ENCODE measurements at regions not wholly inside any gene's neighbourhood (a gene's known extent, or its start where the extent isn't known, plus 50 kb on each side); places are given as distances from the start of the nearest gene placed in this dataset.
A peak's percentile ranks its signal among the peaks of the same experiment; 100 is the strongest.

- Histone ChIP-seq H3K9me3 (ENCODE audit: control insufficient read depth, low read length) (no peaks in the 10 kb centered on the region), H3K4me2 (ENCODE audit: low read length, poor library complexity, severe bottlenecking) (no peak overlapping the region), H2AK5ac (ENCODE audit: low read length, severe bottlenecking) (no peak overlapping the region), H4K91ac (ENCODE audit: low read length) (no peak overlapping the region), H3K23ac (ENCODE audit: low read length in 2 of 2) (no peak overlapping the region), H3K4me3 (ENCODE audit: insufficient read depth in 1 of 2, low read depth in 1 of 2, low read length in 2 of 2) (no peak overlapping the region), H3K79me1 (replicated peaks; ENCODE audit: low read length, poor library complexity, severe bottlenecking) (no peaks in the 10 kb centered on the region), H3K27me3 (ENCODE audit: control insufficient read depth in 1 of 2, insufficient read depth in 1 of 2, low read length in 2 of 2) (no peaks in the 10 kb centered on the region), H4K8ac (ENCODE audit: low read length) (no peak overlapping the region), H3K4ac (ENCODE audit: low read depth in 1 of 2, low read length in 2 of 2) (no peak overlapping the region), H3K18ac (ENCODE audit: low read depth in 1 of 2, low read length in 2 of 2) (no peak overlapping the region), H2BK12ac (ENCODE audit: low read length in 2 of 2) (no peak overlapping the region), H3K9ac (ENCODE audit: low read length) (no peak overlapping the region), H2BK120ac (ENCODE audit: low read depth, low read length) (no peak overlapping the region), H3K14ac (ENCODE audit: low read length in 2 of 2) (no peak overlapping the region), H3K36me3 (ENCODE audit: control insufficient read depth in 1 of 2, insufficient read depth in 2 of 2, low read depth in 1 of 2, low read length in 2 of 2) (no peaks in the 10 kb centered on the region), H3K4me1 (ENCODE audit: control insufficient read depth, insufficient read depth, low read depth, low read length) (no peaks in the 10 kb centered on the region), H2BK5ac (ENCODE audit: low read depth, low read length, poor library complexity, severe bottlenecking) (no peak overlapping the region), H2BK15ac (ENCODE audit: low read depth, poor library complexity, severe bottlenecking) (no peak overlapping the region), H3K27ac (ENCODE audit: low read length, poor library complexity, severe bottlenecking) (no peak overlapping the region), H2AFZ (ENCODE audit: low read depth, low read length) (no peak overlapping the region)
- no peak for DNase-seq
- WGBS = no CpG with 5 or more reads among the region's 1 CpG
These were observed 59.5 kb upstream of the TGFBR2 start for GRCh38 chr3:30546934-30547333.

GRCh38 chr3:30547716-30548115 lies 58.7 kb upstream of the TGFBR2 start:
- no peak overlapping the region for H3K14ac ChIP-seq (ENCODE audit: low read length in 2 of 2)
- H2BK15ac ChIP-seq (ENCODE audit: low read depth, poor library complexity, severe bottlenecking) = no peak overlapping the region
- 85% methylated on average over 4 of the region's 5 CpGs for WGBS
- no peaks in the 10 kb centered on the region for H3K9me3 ChIP-seq (ENCODE audit: control insufficient read depth, low read length)
- H3K27ac ChIP-seq (ENCODE audit: low read length, poor library complexity, severe bottlenecking) = no peak overlapping the region
- no peak overlapping the region for H4K91ac ChIP-seq (ENCODE audit: low read length)
- H2BK120ac ChIP-seq (ENCODE audit: low read depth, low read length) = no peak overlapping the region
- H2AFZ ChIP-seq (ENCODE audit: low read depth, low read length) = no peak overlapping the region
- H3K4me1 ChIP-seq (ENCODE audit: control insufficient read depth, insufficient read depth, low read depth, low read length) = no peaks in the 10 kb centered on the region
- no peak overlapping the region for H4K8ac ChIP-seq (ENCODE audit: low read length)
- no peak overlapping the region for H2AK5ac ChIP-seq (ENCODE audit: low read length, severe bottlenecking)
- no peak for DNase-seq
- H3K18ac ChIP-seq (ENCODE audit: low read depth in 1 of 2, low read length in 2 of 2) = no peak overlapping the region
- H3K9ac ChIP-seq (ENCODE audit: low read length) = no peak overlapping the region
- H3K36me3 ChIP-seq (ENCODE audit: control insufficient read depth in 1 of 2, insufficient read depth in 2 of 2, low read depth in 1 of 2, low read length in 2 of 2) = no peaks in the 10 kb centered on the region
- no peaks in the 10 kb centered on the region for H3K27me3 ChIP-seq (ENCODE audit: control insufficient read depth in 1 of 2, insufficient read depth in 1 of 2, low read length in 2 of 2)
- H3K79me1 ChIP-seq (replicated peaks; ENCODE audit: low read length, poor library complexity, severe bottlenecking) = no peaks in the 10 kb centered on the region
- no peak overlapping the region for H3K4me3 ChIP-seq (ENCODE audit: insufficient read depth in 1 of 2, low read depth in 1 of 2, low read length in 2 of 2)
- H2BK5ac ChIP-seq (ENCODE audit: low read depth, low read length, poor library complexity, severe bottlenecking) = no peak overlapping the region
- no peak overlapping the region for H3K4me2 ChIP-seq (ENCODE audit: low read length, poor library complexity, severe bottlenecking)
- no peak overlapping the region for H3K23ac ChIP-seq (ENCODE audit: low read length in 2 of 2)
- H2BK12ac ChIP-seq (ENCODE audit: low read length in 2 of 2) = no peak overlapping the region
- no peak overlapping the region for H3K4ac ChIP-seq (ENCODE audit: low read depth in 1 of 2, low read length in 2 of 2)

GRCh38 chr3:30548600-30548999 lies 57.8 kb upstream of the TGFBR2 start:
- Histone ChIP-seq H3K27ac (ENCODE audit: low read length, poor library complexity, severe bottlenecking) (no peak overlapping the region), H2BK5ac (ENCODE audit: low read depth, low read length, poor library complexity, severe bottlenecking) (no peak overlapping the region), H3K36me3 (ENCODE audit: control insufficient read depth in 1 of 2, insufficient read depth in 2 of 2, low read depth in 1 of 2, low read length in 2 of 2) (no peaks in the 10 kb centered on the region), H3K23ac (ENCODE audit: low read length in 2 of 2) (no peak overlapping the region), H3K4ac (ENCODE audit: low read depth in 1 of 2, low read length in 2 of 2) (no peak overlapping the region), H3K27me3 (ENCODE audit: control insufficient read depth in 1 of 2, insufficient read depth in 1 of 2, low read length in 2 of 2) (no peaks in the 10 kb centered on the region), H3K9me3 (ENCODE audit: control insufficient read depth, low read length) (no peaks in the 10 kb centered on the region), H3K4me1 (ENCODE audit: control insufficient read depth, insufficient read depth, low read depth, low read length) (no peaks in the 10 kb centered on the region), H3K4me3 (ENCODE audit: insufficient read depth in 1 of 2, low read depth in 1 of 2, low read length in 2 of 2) (no peak overlapping the region), H2BK120ac (ENCODE audit: low read depth, low read length) (no peak overlapping the region), H3K14ac (ENCODE audit: low read length in 2 of 2) (no peak overlapping the region), H2AFZ (ENCODE audit: low read depth, low read length) (no peak overlapping the region), H2AK5ac (ENCODE audit: low read length, severe bottlenecking) (no peak overlapping the region), H2BK15ac (ENCODE audit: low read depth, poor library complexity, severe bottlenecking) (peak overlapping the region; percentile 55), H4K8ac (ENCODE audit: low read length) (no peak overlapping the region), H3K9ac (ENCODE audit: low read length) (no peak overlapping the region), H2BK12ac (ENCODE audit: low read length in 2 of 2) (peak overlapping the region in 1 of 2 experiments; percentile 15), H3K4me2 (ENCODE audit: low read length, poor library complexity, severe bottlenecking) (no peak overlapping the region), H3K18ac (ENCODE audit: low read depth in 1 of 2, low read length in 2 of 2) (no peak overlapping the region), H3K79me1 (replicated peaks; ENCODE audit: low read length, poor library complexity, severe bottlenecking) (no peaks in the 10 kb centered on the region), H4K91ac (ENCODE audit: low read length) (no peak overlapping the region)
- 76% methylated on average over 3 of the region's 3 CpGs for WGBS
- DNase-seq = no peak

GRCh38 chr3:30549600-30549999 lies 56.8 kb upstream of the TGFBR2 start:
- no peak overlapping the region for H3K4ac ChIP-seq (ENCODE audit: low read depth in 1 of 2, low read length in 2 of 2)
- peak overlapping the region; percentile 22 for H3K9ac ChIP-seq (ENCODE audit: low read length)
- no peak overlapping the region for H2BK15ac ChIP-seq (ENCODE audit: low read depth, poor library complexity, severe bottlenecking)
- H3K18ac ChIP-seq (ENCODE audit: low read depth in 1 of 2, low read length in 2 of 2) = no peak overlapping the region
- H2BK5ac ChIP-seq (ENCODE audit: low read depth, low read length, poor library complexity, severe bottlenecking) = no peak overlapping the region
- DNase-seq = no peak
- 92% methylated on average over 3 of the region's 4 CpGs for WGBS
- no peak overlapping the region for H2AK5ac ChIP-seq (ENCODE audit: low read length, severe bottlenecking)
- no peak overlapping the region for H3K23ac ChIP-seq (ENCODE audit: low read length in 2 of 2)
- no peak overlapping the region for H2BK12ac ChIP-seq (ENCODE audit: low read length in 2 of 2)
- H4K8ac ChIP-seq (ENCODE audit: low read length) = no peak overlapping the region
- H2BK120ac ChIP-seq (ENCODE audit: low read depth, low read length) = no peak overlapping the region
- H2AFZ ChIP-seq (ENCODE audit: low read depth, low read length) = no peak overlapping the region
- no peaks in the 10 kb centered on the region for H3K36me3 ChIP-seq (ENCODE audit: control insufficient read depth in 1 of 2, insufficient read depth in 2 of 2, low read depth in 1 of 2, low read length in 2 of 2)
- H4K91ac ChIP-seq (ENCODE audit: low read length) = no peak overlapping the region
- no peaks in the 10 kb centered on the region for H3K27me3 ChIP-seq (ENCODE audit: control insufficient read depth in 1 of 2, insufficient read depth in 1 of 2, low read length in 2 of 2)
- H3K4me2 ChIP-seq (ENCODE audit: low read length, poor library complexity, severe bottlenecking) = no peak overlapping the region
- no peaks in the 10 kb centered on the region for H3K79me1 ChIP-seq (replicated peaks; ENCODE audit: low read length, poor library complexity, severe bottlenecking)
- H3K27ac ChIP-seq (ENCODE audit: low read length, poor library complexity, severe bottlenecking) = no peak overlapping the region
- no peak overlapping the region for H3K4me3 ChIP-seq (ENCODE audit: insufficient read depth in 1 of 2, low read depth in 1 of 2, low read length in 2 of 2)
- no peak overlapping the region for H3K14ac ChIP-seq (ENCODE audit: low read length in 2 of 2)
- H3K4me1 ChIP-seq (ENCODE audit: control insufficient read depth, insufficient read depth, low read depth, low read length) = peaks cover 2% of the 10 kb centered on the region
- H3K9me3 ChIP-seq (ENCODE audit: control insufficient read depth, low read length) = no peaks in the 10 kb centered on the region
